IPS-NIHi11 (cell line): ENCODE measurements at regions not wholly inside any gene's neighbourhood (a gene's known extent, or its start where the extent isn't known, plus 50 kb on each side); places are given as distances from the start of the nearest gene placed in this dataset.

Experiments used
- DNase-seq: peaks from one replicate; pipeline ENCODE4 v3.0.0; 2012; ENCODE audit warnings: mixed read lengths, low spot score

GRCh38 chr7:35386816-35387706, 133.2 kb upstream of the TBX20 start:
- no peak for DNase-seq

GRCh38 chr7:35386082-35386815, 132.3 kb upstream of the TBX20 start:
- DNase-seq: no peak

GRCh38 chr7:35384761-35385700, 131.1 kb upstream of the TBX20 start:
- DNase-seq: no peak

GRCh38 chr7:35380739-35381224, 126.9 kb upstream of the TBX20 start:
- DNase-seq: no peak

- no peak for DNase-seq
Observed at GRCh38 chr7:35379481-35379880, 125.6 kb upstream of the TBX20 start.

- DNase-seq: no peak
Observed at GRCh38 chr7:35375516-35375915, 121.6 kb upstream of the TBX20 start.

GRCh38 chr7:35374858-35375257, 121.0 kb upstream of the TBX20 start:
- DNase-seq: no peak

GRCh38 chr7:35371221-35371620, 117.3 kb upstream of the TBX20 start:
- no peak for DNase-seq

GRCh38 chr7:35370687-35371086, 116.8 kb upstream of the TBX20 start:
- no peak for DNase-seq

GRCh38 chr7:35366167-35367155, 112.6 kb upstream of the TBX20 start:
- peak; percentile 71 for DNase-seq

- no peak for DNase-seq
Observed at GRCh38 chr7:35365523-35365922, 111.6 kb upstream of the TBX20 start.

GRCh38 chr7:35362341-35362740, 108.4 kb upstream of the TBX20 start:
- no peak for DNase-seq

GRCh38 chr7:35359423-35359822, 105.5 kb upstream of the TBX20 start:
- DNase-seq: no peak

GRCh38 chr7:35356495-35356894, 102.6 kb upstream of the TBX20 start:
- DNase-seq: no peak

- DNase-seq: no peak
Observed at GRCh38 chr7:35355911-35356310, 102.0 kb upstream of the TBX20 start.

- DNase-seq: no peak
Observed at GRCh38 chr7:35355199-35355598, 101.3 kb upstream of the TBX20 start.

GRCh38 chr7:35353481-35353880, 99.6 kb upstream of the TBX20 start:
- DNase-seq: no peak

GRCh38 chr7:35351466-35351865, 97.6 kb upstream of the TBX20 start:
- DNase-seq: no peak

GRCh38 chr7:35348611-35349400, 94.9 kb upstream of the TBX20 start:
- no peak for DNase-seq

GRCh38 chr7:35342786-35343185, 88.9 kb upstream of the TBX20 start:
- no peak for DNase-seq
